ENCODE measurements at regions not wholly inside any gene's neighbourhood (a gene's known extent, or its start where the extent isn't known, plus 50 kb on each side); places are given as distances from the start of the nearest gene placed in this dataset.

- TF ChIP-seq CTCF (conservative IDR thresholded peaks at IDR 0.05; ENCODE audit: low read length) (no peak), EZH2phosphoT487 (IDR thresholded peaks at IDR 0.05; ENCODE audit: borderline replicate concordance) (no peak)
These were observed 694.4 kb downstream of the MATN1 start for GRCh38 chr1:30028939-30029338.
